ENCODE measurements at regions not wholly inside any gene's neighbourhood (a gene's known extent, or its start where the extent isn't known, plus 50 kb on each side); places are given as distances from the start of the nearest gene placed in this dataset.
"Not testable (repeated sequence)": the region's sequence is repeated elsewhere in the genome, so short reads cannot be mapped to it uniquely, and the experiment has no call there.

- DNase-seq = peak in 1 of 2 experiments; percentile 43
Measured at GRCh38 chr18:51463483-51464136, 266.1 kb upstream of the MEX3C start.

GRCh38 chr18:51478908-51479307, 281.4 kb upstream of the MEX3C start:
- no peak for DNase-seq

DNA sequence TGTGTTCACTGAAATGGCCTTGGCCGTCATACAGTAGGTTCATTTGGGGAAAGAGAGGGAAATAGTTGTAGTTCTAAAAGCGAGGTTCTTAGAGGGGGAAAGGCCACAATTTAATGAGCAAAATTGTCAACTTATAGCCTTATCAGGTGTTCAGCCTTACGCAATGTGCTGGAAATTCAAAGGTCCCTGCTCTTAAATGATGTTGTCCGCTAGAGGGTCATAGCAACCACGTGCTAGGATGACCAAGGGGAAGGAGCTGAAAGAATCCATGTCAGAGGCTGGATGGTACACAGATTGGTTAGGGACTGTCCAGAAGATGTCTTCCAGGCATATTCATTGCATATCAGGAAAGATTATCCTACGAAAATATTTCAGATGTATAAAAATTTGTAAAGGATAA, 282.3 kb upstream of the MEX3C start:
- no peak for DNase-seq

GRCh38 chr18:51480407-51481261, 283.2 kb upstream of the MEX3C start:
- DNase-seq = peak in 1 of 2 experiments; percentile 15

GRCh38 chr18:51486735-51487366, 289.4 kb upstream of the MEX3C start:
- no peak for DNase-seq

GRCh38 chr18:51490417-51490816, 292.9 kb upstream of the MEX3C start:
- no peak for DNase-seq

DNA sequence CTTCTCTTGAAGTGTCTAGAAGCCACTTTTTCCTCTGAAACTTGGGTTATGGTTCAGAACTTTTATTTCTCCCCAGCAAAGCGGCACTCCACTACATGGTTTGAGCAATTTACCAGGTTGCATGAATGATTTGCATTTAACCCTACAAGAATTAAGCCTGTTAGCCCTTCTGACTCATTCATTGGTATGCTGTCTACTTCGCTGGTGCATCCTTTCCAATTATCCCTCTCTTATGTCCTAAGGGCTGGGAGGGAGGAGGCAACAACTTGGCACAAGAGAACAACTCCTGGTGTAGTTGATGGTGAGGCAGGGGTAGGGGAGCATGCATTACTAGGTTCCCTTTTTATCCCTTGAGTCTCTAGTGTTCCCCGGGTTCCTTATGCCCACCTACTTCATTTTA, 293.4 kb upstream of the MEX3C start:
- no peak for DNase-seq

DNA sequence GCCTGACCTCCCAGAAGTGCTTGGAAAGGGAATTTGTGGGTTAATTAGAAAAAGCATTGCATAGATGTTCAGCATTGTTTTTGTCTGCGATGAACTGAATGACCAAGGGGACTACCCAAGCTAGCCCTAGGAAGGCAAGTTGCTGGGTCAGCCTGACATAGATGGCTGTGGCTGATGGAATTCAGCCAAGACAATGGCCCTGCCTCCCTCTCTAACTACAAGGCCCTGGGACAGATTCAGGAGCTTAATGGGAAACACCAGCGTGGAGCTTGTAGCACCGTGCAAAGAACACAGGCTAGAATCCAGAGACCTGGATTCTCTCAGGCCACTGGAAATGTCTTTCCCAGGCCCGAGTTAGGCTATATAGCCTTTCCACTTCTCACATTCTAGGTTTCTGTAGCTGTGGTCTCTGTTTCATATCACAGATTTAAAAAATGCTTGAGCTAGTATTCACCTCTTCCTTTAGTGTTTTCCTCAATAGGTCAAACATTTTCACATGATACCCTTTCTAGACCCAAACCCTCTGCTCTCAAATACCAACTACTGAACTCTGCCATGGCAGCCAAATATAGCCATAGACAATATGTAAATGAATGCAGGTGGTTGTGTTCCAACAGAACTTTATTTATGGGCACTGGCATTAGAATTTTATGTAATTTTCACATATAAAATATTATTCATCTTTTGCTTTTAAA, 294.3 kb upstream of the MEX3C start:
- no peak for DNase-seq

DNA sequence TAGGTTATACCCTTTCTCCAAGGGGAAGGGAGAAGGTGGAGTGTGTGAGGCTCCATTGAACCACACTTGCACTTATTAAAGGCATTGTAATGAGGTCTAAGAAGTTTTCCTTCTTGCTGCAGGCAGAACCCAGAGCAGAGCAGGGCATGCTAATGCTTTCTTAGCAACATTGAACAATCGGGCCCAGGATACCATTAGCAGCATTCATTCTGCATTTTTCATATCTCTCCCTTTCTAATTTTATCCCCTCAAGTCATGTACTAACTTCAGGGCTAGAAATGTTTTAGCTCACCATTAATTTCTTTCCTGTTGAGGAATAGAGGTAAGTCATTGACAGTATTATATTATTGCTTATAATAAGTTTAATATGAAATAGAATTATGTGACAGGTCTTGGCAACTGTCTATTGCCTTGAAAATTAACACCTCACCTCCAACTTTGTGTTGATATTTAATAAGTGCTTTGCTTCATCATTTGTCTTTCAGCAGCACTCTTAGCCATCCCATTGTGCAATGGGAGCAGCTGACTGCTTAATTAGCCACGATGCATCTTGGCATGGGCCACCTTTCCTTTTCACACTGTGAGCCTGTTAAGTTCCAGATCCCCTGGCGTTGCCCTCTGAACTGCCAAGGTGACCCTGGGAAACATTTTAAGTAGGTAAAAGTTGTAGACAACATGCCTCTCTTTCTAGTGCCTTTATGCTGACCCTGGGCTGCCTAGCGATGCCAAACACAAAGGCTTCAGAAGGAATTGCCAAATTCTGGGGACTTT, 300.8 kb upstream of the MEX3C start:
- DNase-seq = no peak

DNA sequence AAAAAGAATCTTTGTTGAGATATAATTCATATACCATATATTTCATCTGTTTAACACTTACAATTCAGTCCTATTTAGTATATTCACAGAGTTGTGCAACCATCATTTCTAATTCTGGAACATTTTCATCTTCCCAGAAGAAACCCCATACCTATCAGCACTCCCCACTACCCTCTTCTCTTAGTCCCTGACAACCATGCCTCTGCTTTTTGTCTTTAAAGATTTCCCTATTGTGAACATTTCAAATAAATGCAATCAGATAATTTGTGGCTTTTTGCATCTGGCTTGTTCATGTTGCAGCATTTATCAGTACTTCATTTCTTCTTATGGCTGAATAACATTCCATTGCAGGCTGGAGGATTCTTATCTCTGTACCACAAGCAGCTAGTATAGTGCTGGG, 305.9 kb upstream of the MEX3C start:
- no peak for DNase-seq

DNA sequence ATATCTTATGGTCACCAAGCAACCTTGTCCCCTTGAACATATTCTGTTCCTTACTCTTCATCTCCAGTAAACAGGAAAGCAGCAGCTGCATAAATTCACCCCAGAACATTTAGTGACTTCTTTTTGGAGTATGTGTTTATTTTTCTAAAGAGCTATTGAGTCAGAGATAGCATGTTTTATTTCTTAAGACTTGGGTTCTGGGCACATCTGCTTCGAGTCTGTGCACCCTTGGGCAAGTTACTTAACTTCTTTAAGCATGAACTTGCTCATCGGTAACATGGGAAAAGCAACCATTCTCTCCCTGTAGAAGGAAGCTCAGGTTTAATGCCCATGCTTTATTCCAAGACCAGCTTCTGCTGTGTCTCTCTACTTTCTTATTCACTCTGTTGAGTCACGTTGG, 309.3 kb upstream of the MEX3C start:
- DNase-seq = no peak

DNA sequence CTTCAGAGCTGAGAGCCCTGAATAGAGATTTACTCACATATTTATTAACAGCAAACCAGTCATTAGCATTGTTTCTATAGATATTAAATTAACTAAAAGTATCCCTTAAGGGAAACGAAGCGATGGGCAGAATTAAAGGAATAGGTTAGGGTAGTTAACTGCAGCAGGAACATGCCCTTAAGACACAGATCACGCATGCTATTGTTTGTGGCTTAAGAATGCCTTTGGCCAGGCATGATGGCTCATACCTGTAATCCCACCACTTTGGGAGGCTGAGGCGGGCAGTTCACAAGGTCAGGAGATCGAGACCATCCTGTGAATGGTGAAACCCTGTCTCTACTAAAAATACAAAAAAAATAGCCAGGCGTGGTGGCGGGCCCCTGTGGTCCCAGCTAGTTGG, 310.9 kb upstream of the MEX3C start:
- not testable (repeated sequence) for DNase-seq

DNA sequence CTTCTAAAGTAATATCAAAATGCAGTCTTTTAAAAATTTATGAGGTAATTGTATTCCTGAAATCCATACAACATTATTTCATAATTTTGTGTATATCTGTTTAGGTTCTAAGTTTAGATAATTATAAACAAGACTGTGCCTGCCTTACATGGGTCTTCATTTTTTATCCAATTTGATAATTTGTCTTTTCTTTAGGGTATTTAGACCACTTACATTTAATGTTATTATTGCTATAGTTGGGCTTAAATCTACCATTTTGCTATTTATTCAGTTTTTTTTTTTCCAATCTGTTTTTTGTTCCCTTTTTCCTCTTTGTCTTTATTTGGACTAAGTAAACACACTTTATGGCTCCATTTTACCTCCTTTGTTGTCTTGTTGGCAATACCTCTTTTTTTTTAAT, 312.5 kb upstream of the MEX3C start:
- DNase-seq = no peak

GRCh38 chr18:51513517-51513916, 316.0 kb upstream of the MEX3C start:
- peak in 1 of 2 experiments; percentile 3 for DNase-seq

GRCh38 chr18:51514128-51514527, 316.6 kb upstream of the MEX3C start:
- DNase-seq = no peak

DNA sequence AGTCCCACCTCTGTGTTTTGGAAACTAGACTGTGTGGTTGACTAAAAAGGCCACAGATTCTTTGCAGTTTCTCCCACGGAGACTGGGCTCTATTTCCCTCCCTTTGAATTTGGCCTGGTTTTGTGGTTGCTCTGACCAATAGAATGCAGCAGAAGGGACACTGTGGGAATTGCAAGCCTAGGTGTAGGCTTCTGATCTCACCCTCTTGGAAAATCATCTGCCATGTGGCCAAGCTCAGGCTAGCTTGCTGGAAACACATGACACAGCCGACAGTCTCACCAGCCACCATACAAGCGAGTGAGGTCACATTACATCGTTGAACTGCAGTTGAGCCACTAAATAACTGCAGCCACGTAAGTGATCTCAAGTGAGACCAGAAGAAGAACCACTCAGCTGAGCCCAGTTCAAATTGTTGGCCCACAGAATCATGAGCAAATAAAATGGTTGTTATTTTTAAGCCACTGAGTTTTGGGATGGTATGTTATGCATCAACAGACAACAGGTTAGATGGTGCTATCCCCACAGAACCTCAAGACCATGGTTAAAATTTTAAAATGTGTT, 319.1 kb upstream of the MEX3C start:
- no peak for DNase-seq

DNA sequence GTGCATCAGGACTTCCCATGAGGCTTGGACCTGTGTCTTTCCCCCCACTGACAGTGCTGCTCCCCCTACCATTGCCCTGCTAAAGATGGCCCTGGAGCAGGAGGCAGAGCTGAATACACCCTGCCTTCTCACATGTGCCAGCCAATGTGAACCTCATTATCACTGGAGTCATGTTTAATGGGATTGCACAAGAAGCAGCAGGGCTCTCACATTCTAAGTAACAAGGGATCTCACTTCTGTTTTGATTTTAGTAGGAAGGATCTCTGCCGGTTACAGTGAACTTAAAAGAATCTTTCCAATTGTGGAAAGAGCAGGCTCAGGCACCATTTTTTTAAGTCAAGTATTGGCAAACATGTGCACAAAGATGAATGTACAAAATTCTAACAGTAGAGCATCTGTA, 322.1 kb upstream of the MEX3C start:
- no peak for DNase-seq

- DNase-seq = no peak
Measured at GRCh38 chr18:51520676-51521180, 323.2 kb upstream of the MEX3C start.

DNA sequence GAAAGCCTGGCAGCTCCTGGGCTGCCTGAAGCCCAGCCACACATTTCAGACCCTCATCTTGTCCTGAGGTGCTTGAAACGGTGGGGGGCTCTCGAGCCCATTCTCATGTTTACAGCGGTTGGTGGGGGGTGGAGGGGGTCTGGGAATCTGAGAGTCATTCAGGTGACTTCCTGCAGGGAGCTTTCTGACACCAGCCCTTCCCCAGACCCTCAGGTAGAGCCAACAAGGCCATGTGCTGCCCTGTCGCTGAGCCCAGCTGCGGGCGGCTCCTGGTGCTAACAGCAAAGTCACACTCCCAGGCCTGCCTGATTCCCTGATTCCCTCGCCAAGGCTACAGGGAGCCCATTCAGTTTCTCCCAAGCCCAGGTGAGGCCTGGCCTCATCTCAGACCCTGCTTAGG, 324.9 kb upstream of the MEX3C start:
- DNase-seq = no peak

DNA sequence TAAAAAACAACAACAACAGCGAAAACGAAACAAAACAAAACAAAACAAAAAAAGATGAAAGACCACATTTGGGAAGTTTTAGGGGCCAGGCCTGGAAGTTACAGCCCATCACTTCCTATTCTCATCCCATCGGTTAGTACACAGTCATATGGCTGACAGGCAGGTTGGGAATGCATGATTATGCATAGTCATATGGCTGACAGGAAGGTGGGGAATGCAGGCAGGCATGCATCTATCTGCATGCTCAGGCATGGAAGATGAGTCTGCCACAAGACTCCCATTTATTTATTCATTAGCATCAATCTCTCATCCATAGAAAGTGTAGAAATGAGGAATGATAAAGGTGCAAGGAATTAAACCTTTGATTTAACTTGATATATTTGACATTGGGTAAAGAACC, 325.3 kb upstream of the MEX3C start:
- DNase-seq = no peak

DNA sequence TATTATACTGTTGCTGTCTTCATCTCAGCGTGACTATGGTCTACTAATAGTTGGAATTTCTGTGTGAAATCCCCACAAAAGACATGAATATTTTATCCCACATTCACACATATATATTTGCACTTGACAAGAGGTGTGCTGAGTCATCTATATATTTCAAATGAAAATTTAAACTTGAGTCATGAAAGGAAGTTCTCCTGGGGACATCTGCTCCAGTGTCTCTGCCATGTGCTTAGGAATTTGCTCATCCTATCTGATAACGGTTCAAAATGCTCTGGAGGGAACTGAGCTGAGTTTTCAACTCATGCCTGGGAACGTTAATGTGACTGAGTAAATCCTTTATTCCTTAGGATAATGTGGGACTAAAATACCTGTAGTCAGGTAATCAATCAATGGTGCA, 326.2 kb upstream of the MEX3C start:
- DNase-seq = no peak
